D341Med (cell line): ENCODE measurements at regions not wholly inside any gene's neighbourhood (a gene's known extent, or its start where the extent isn't known, plus 50 kb on each side); places are given as distances from the start of the nearest gene placed in this dataset.
"Not testable (repeated sequence)": the region's sequence is repeated elsewhere in the genome, so short reads cannot be mapped to it uniquely, and the experiment has no call there.

Experiments used
- DNase-seq: peaks from one replicate; pipeline ENCODE4 v3.0.0; 2012; ENCODE audit warnings: low spot score

DNA sequence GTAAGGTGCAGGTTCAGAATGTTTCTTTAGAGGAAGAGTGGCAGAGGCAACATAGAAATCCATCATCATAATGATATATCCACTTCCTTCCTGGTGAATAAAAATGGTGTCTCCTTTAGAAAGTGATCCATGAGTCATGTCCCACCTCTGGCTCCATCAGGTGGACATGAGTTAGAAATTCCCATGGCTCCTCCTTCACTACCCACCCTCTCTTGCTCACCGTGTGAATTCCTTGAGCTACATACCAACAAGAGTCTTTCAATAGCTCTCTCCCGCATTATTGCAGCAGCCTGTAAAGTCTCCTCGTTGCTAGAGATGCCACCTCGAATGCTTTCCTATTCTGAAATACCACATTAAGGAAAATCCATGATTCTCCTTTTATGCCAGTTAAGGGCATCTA is 317.6 kb downstream of the LNPK start:
- no peak for DNase-seq

- DNase-seq = no peak
Observed at GRCh38 chr2:175679728-175680127, 322.3 kb downstream of the LNPK start.

GRCh38 chr2:175679231-175679630 is 322.8 kb downstream of the LNPK start:
- DNase-seq = no peak

DNA sequence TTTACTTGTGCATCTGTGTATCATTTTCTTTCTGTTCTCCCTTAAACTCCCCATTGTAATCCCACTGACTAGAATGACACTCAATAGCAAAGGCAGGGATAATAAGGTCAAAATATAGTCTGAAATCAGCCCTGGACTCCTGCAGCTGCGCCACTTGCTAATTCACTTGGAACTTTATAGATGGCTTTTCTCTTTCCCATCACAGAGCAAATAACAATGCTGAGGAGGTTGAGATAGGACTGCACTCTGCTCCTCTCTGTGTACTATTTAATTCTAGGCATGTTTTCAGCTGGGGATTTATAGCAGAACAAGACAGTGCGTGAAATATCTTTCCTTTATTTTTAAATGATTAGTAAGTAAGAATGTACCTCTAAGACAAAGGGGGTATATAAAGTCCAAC is 324.2 kb downstream of the LNPK start:
- no peak for DNase-seq

DNA sequence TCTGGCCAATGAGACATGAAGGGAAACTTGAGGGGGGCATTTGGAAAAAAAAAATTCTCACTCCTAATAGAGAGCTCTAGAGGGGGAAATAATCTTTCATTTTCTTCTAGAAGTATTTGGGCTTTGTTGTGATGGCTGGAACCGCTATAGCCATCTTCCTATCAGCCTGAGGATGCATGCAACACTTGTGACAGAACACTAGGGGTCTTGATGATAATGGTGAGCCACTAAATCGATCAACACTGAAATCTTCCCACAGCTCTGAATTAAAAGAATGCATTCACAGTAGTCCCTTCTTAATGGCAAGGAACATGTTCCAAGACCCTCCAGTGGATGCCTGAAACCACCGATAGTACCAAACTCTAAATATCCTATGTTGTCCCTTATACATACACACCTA is 325.3 kb downstream of the LNPK start:
- no peak for DNase-seq

DNA sequence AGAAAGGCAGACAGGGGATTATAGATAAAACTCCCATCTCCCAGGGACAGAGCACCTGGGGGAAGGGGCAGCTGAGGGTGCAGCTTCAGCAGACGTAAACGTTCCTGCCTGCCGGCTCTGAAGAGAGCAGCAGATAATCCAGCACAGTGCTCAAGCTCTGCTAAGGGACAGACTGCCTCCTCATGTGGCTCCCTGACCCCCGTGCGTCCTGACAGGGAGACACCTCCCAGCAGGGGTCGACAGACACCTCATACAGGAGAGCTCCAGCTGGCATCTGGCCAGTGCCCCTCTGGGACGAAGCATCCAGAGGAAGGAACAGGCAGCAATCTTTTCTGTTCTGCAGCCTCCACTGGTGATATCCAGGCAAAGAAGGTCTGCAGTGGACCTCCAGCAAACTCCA is 333.3 kb downstream of the LNPK start:
- DNase-seq = not testable (repeated sequence)

GRCh38 chr2:175662335-175662734 is 339.7 kb downstream of the LNPK start:
- DNase-seq = no peak

GRCh38 chr2:175648577-175649063 is 353.4 kb downstream of the LNPK start:
- no peak for DNase-seq

DNA sequence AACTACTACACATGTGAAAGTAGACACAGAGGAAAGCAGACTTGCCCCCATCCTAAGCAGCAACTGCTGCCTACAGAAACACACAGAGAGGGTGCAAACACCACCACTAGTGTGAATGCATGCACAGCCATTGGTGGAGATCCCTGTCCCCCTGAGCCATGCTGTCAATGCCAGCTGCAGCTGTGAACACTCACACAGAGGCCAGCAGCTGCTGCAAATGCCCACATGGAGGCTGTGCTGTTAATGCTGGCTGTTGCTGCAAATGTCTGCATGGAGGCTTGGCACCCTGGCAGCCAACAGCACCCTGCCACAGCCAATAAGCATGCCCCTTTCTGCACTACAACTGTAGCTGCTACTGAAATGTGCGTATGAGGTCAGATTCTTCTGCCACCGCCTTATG is 355.0 kb downstream of the LNPK start:
- no peak for DNase-seq

DNA sequence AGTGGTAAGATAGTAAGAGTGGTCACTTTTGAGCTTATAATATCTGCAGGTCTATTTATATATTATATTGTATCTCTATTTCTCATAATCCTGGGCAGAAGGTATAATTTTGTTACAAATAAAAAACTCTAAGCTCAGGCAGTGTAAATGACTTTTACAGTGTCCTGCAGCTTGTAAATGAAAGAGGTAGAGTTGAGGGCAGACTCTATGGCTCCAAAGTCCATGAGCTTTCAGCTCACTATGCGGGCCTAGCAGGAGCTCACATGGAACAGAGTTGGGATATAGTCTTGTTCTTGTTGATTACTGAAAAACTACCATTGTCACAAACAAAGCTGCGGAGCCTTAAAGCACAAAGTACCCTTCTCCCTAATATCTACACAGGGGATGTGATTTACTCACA is 361.4 kb downstream of the LNPK start:
- no peak for DNase-seq

GRCh38 chr2:175633227-175633626 is 368.8 kb downstream of the LNPK start:
- DNase-seq = no peak

DNA sequence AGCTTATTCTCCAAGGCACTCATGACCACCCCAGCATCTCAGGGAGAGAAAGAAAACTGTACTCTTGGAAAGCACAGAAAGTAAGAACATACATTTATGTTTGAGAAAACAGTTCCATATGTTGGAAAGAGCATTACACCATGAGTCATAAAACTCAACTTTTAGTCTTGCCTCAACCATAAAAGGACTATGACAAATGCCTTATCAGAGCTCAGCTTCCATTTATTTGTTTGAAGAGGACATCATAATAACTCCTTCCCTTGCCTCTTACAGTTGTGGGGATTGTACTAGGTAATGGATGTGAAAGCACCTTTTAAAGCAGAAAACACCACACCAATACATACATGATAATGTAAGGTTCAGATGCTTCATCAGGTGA is 370.8 kb downstream of the LNPK start:
- DNase-seq = no peak

DNA sequence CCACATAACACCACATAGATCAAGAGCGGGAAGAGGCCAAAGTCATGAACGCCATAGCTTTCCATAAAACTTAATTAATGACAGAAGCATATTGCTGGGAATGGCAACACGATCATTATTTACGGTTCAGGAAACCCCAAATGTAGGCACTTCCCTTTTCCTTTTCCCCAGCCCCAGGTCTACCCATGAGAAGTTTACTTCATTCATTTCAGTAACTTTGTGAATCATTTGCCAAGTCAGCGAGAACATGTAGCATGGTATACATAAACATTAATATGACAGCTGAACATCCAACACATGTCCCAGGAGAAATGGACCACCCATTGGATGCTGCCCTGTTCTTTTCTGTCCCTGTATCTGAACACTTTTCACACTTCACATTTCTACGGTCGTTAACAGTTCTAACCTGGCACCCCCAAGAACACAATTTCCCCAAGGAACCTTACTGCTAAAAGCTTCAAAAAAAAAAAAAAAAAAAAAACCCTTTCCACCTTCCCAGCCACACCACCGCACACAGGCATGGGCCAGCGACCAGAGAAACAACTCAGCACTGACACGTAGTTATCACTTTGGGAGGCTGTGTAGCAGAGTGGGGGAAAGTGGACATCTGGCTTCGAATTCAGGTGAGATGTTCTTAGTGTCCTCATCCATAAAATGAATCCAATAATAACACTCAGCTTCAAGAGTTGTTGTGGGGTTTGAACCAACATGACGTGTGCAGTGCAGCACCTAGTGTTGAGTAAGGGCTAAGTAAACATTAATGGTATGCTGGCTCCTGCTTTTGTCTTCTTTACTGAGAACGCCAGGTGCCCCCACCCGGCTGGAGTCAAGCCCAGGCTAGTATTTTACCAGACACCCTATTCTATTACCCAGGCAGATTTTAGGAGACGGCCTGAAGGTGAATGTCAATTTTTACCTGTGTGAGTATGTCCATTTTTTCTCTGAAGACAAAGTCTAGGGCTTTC is 371.5 kb downstream of the LNPK start:
- DNase-seq = no peak

GRCh38 chr2:175628243-175628642 is 373.8 kb downstream of the LNPK start:
- DNase-seq = no peak

DNA sequence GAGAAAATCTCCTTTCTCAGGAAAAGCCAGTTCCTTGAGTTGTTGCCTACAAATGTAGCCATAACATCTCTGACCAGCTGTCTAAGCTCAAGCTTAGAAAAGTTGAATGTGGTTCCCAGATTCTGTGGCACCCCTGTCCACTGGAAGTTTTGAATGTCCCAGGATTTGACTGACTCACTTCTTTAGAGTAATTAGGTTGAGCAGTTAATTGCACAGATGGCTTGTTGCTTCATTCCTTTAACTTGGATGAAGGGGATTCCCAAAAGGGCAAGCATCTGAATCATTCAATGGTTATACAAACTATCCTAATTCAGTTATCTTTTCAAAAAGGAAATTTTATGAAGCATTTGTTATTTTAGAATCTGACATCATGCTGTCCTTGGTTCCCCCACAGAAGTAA is 374.7 kb downstream of the LNPK start:
- no peak for DNase-seq

DNA sequence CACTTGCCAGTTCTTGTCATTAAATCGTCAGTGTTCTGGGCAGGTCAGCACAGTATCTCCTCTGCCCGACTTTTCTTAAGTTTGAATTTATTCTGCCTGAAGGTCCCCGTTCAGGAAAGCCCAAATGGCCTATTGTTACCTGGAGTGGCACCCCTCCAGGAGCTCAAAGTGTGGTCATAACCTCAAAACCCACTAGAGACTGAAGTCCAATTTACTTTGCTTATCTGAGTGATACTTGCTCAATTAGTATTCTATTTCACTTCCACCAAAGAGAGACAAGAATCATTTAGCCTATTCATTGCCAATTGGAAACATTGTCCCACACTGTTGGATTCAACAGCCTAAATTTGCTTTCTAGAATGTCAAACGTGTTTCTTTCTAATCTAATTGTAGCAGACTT is 375.3 kb downstream of the LNPK start:
- DNase-seq = no peak

DNA sequence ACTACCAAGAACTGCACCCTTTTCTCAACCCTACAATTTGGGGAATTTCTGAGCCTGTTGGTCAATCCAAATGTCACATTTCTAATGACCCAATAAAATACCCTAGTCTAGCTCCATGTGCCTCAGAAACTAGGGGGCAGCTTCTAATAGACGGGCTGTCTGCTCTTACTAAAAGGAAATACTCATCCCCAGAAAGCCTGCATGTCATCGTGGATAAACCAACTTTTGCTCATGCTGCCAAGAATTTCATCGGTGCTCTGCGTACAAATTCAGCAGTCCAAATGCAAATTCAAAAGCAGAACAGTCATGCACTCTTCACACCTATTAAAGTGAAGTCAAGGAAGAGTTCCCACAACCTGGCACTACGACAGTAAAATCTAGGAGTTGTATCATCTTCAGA is 377.3 kb downstream of the LNPK start:
- no peak for DNase-seq

- DNase-seq = no peak
Observed at GRCh38 chr2:175624211-175624761, 377.8 kb downstream of the LNPK start.

- no peak for DNase-seq
Observed at GRCh38 chr2:175621821-175622220, 380.2 kb downstream of the LNPK start.

- no peak for DNase-seq
Observed at GRCh38 chr2:175620106-175620505, 382.0 kb downstream of the LNPK start.

DNA sequence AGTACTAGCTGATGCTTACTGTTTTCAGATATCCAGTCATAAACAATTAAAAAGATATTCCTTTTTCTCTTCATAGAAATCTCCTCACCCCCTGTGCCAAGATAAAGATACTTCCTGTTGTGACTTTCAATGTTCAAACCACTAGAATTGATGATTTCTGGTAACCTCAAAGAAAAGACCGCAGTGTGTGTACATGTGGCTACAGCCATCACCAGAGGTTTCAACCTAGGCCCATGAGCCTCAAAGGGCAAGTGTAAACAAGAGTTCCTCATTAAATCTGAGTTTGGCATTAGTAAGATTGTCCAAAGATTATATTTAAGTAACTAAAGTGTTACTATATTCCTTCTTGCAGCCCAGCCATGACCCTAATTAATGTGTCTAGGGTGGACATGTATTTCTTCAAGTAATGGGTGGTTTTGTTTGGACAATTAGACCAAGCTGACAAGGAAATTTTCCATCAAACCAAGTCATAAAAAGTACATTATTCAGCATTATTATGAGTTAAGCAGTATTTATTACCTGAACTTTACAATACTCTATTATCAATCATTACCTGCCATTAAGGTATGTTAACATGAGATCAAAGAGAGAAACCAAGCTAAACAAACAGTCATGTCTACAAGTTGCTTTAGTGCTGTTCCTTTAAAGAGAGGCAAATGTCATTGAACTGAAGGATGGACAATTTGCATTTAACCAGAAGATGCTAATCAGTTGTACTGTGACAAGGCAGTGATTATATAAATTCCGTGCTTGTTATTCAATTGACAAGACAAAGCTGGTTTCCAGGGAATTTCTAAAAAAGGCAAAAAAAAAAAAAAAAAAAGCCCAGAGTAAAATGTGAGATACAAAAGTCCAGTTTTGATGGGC is 382.7 kb downstream of the LNPK start:
- DNase-seq = no peak

- DNase-seq = no peak
Observed at GRCh38 chr2:175612280-175612679, 389.8 kb downstream of the LNPK start.
